Left ventricle myocardium superior (tissue), 1 donor: ENCODE measurements at regions not wholly inside any gene's neighbourhood (a gene's known extent, or its start where the extent isn't known, plus 50 kb on each side); places are given as distances from the start of the nearest gene placed in this dataset.
A peak's percentile ranks its signal among the peaks of the same experiment; 100 is the strongest.

Source experiments
- ATAC-seq: fragments of 200-7000 bp; cut with Tn5 transposase; one replicate; pipeline ENCODE4 v1.9.1; 2020; ENCODE audit warnings: mild to moderate bottlenecking, moderate library complexity
- DNase-seq: peaks from one replicate; pipeline ENCODE4 v3.0.0-alpha.2; 2020
- intact Hi-C: fragments of 100-400 bp; cut with micrococcal nuclease; formaldehyde crosslinking; loops from one replicate; pipeline ENCODE4 v1.11.0; 2022
- donor health status: DM: no; HTN: yes; CAD: no; lungs with severe emphysema.

GRCh38 chr3:14283813-14284438 lies 105.3 kb downstream of the LSM3 start:
- ATAC-seq (no peak), DNase-seq (no peak)
- intact Hi-C loops: no loop called here

GRCh38 chr3:14284694-14285547 lies 106.3 kb downstream of the LSM3 start:
- ATAC-seq (no peak), DNase-seq (no peak)
- intact Hi-C loops: no loop called here

GRCh38 chr3:14285548-14285925 lies 106.9 kb downstream of the LSM3 start:
- no peak for DNase-seq
- ATAC-seq: no peak
- intact Hi-C loops: no loop called here

DNA sequence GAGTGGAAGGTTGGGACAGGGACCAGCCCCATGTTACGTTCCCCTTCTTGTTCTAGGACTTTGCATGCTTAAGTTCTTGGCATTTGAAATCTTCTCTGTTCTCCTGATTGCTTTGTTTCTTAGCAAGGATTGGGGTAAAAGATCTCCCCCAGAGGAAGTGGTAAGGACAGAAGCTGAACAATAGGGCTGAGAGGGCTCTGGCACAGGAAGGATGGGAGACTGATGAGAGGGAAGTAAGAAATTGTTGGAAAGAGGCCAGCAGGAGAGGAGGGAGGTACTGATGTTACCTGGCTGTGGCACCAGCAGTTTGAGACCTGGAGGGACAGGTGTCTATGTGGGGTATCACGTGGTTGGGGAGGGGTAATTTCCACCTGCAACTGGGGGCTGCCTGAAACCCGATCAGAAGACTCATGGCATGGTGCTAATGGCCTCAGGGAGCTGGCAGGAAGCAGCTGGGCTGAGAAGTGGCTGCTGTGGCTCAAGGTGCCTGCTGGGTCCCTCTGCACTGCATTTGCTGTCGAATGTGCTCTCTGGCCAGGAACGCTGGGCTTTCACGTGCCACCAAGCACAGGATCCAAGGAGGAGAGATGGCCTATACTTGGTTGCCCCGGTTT lies 108.4 kb downstream of the LSM3 start:
- intact Hi-C loops: no loop called here
- ATAC-seq (no peak), DNase-seq (no peak)

DNA sequence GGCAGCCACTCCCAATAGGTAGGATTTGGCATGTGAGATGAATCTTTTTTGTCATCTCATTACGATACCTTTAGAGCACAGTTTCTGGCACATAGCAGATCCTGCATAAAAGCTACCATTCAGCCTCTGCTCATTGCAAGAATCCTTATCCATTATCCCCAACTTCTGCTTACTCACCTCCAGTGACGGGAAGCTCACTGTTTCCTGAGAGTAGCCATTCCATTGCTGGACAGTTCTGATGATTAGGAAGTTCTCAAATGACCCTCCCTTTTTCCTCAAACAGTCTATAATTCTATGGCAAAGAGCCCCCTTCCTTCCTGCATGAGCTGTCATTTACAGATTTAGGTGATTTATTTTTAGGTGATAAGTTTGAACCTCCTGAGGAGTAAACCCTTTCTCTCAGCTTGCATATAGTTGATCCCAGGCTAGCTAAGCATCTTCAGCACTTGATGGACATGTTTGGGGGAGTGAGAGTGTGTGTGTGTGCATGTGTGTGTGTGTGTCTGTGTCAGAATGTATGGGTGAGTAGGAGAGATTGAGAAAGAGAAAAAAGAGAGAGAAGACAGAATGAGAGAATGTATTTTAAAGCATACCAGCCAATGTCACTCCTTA lies 109.7 kb downstream of the LSM3 start:
- DNase-seq: no peak
- intact Hi-C loops: no loop called here
- ATAC-seq: no peak

DNA sequence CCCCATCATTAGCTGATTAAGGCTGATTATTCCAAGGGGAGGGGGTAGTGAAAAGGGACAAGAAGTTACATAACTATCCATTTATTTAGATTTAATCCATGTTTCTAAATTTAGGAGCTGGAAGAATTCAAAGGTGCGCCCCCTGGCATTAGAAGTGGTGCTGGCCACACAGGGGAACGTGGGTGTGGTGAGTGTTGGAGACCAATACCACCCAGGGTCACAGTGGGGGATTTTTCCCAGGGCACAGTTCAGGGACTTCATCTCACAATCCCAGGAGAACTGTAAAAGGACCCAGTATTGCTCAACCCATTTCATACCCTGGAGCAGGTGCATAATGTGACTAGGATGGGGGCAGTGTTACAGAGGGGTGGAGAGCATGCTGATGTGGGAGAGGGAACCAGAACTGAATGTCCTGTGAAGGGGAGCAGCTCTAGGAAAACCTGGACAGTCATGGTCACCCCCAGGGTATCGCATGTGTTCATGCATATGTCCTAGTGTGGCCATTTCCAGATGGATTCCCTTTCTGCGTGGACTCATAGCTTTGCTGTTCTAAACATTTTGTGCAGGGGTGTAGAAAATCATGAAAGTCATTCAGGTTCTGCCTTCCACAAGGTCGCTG lies 110.3 kb downstream of the LSM3 start:
- no peak for DNase-seq
- peak; percentile 25 for ATAC-seq
- intact Hi-C loops: no loop called here

GRCh38 chr3:14289590-14290461 lies 111.2 kb downstream of the LSM3 start:
- DNase-seq (no peak), ATAC-seq (peak; percentile 95)
- intact Hi-C loops: no loop called here

DNA sequence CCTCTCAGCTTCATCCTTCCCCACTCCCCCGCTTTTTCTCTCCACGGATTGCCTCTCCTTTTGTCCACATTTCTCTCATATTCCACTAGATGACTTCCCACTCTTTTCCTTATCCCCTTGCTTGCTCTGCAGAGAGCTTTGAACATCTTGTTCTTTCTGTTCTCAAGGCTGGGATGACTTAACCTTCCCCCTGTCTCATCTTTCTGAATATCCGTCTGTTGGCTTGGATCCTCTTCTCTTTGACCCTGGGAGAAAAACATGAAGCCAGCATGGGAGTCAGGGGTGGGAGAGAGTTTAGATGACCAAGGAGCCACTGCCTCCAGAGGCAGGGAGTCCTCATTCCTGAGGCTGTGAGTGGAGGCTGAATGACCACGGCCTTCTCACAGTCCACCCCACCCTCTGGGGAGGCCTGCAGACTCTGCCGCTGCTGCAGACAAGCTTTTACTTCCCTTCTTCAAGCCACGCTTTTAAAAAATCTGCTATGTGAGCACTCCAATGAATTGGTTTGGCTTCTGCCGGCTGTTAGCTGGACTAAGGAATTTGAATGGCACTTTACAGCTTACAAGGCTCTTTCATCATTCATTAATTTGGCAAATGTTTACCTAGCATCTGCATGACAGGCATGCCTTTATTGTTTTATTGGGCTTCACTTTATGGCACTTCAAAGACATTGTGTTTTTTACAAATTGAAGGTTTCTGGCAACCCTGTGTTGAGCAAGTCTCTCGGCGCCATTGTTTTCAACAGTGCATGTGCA lies 111.6 kb upstream of the SLC6A6 start:
- no peak for DNase-seq
- peak; percentile 11 for ATAC-seq
- intact Hi-C loops: no loop called here

DNA sequence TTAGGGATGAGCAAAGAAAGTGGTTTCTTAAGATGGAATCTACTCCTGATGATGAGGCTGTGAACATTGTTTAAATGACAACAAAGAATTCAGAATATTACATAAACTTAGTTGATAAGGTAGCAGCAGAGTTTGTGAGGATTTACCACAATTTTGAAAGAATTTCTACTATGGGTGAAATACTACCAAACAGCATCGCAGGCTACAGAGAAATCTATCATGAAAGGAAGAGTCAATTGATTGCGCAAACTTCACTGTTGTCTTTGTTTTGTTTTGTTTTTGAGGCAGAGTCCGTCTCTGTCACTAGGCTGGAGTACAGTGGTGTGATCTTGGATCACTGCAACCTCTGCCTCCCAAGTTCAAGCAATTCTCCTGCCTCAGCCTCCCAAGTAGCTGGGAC lies 107.4 kb upstream of the SLC6A6 start:
- DNase-seq: no peak
- intact Hi-C loops: no loop called here

DNA sequence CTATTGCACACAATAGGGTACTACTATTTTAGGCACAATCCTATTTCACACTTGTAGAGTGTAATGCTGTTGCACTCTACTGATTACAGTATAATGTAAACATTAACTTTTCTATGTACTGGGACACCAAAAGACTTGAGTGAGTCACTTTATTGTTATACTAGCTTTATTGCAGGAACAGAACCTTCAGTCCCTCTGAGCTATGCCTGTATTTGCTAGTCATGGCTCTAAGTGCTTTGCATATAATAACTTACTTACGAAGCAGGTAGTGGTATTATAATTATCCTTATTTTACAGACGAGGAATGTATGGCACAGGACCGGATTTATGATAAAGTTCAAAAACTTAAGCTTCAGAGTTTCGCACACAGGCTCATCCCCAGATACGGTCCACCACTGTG lies 106.6 kb upstream of the SLC6A6 start:
- no peak for DNase-seq
- ATAC-seq: no peak
- intact Hi-C loops: no loop called here

More for the DNA sequence above, 107.4 kb upstream of the SLC6A6 start:
- ATAC-seq: no peak

- DNase-seq (no peak), ATAC-seq (no peak)
- intact Hi-C loops: no loop called here
These were observed 105.1 kb upstream of the SLC6A6 start for GRCh38 chr3:14297305-14297704.

DNA sequence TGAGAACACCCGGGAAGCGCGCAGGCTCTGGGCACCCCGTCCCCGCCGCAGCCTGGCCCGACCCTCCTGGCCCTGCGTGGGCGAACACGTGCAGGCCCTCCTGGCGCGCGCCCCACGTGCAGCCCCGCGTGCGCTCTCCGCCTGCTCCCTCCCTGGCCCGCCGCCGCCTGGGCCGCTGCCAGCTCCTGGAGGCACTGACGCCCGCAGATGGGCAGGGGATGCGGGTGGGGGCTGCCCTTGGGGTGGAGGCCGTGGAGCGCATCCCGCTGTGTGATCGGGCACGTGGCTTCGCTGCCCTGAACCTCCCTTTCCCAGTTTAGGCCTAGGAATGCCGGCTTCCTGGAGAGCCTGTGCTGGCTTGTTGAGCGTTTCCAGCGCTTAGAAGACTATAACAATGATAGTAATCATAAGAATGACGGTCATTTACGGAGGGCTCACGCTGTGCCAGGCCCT lies 104.6 kb upstream of the SLC6A6 start:
- intact Hi-C loops: no loop called here
- DNase-seq (peak; percentile 66), ATAC-seq (peak; percentile 66)

DNA sequence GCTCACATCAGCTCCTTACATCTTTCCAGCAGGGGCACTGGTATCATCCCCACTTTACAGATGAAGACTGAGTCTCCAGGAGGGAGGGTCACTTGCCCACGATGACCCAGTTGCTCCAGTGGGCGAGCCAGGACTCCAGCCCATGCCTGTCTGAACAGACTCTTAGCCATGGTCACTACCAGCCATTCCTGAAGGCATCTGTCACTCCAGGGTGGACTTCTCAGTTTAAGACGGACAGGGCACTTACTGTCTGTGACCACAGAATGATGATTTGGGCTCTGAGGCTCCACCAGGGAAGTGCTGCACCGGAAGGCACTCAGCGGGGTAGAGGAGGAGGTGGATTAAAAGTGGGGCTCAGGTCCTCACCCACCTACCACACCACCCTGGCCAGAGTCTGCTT lies 104.0 kb upstream of the SLC6A6 start:
- intact Hi-C loops: no loop called here
- DNase-seq: no peak

GRCh38 chr3:14298991-14299555 lies 103.3 kb upstream of the SLC6A6 start:
- ATAC-seq (no peak), DNase-seq (no peak)

More for the DNA sequence above, 104.0 kb upstream of the SLC6A6 start:
- ATAC-seq: no peak

DNA sequence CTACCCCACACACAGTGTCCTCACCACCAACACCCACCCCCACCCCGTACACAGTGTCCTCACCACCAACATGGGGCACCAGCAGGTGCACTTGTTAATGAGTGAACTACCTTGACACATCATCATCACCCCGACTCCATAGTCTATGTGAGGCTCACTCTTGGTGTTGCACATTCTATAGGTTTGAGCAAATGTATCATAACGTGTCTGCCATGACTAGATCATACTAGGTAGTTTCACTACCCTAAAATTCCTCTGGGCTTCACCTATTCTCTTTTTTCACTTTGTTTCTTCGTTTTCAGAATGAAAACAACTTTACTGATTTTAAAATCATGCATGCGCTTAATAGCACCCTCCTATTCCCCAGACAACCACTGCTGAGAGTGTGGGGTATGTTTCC lies 102.6 kb upstream of the SLC6A6 start:
- ATAC-seq: no peak
- intact Hi-C loops: no loop called here
- no peak for DNase-seq

More at GRCh38 chr3:14298991-14299555, 103.3 kb upstream of the SLC6A6 start:
- intact Hi-C loops: no loop called here

- ATAC-seq (peak; percentile 39), DNase-seq (no peak)
- intact Hi-C loops: no loop called here
These were observed 101.5 kb upstream of the SLC6A6 start for GRCh38 chr3:14300721-14301399.

- intact Hi-C loops: no loop called here
- ATAC-seq: no peak
- peak; percentile 60 for DNase-seq
These were observed 100.8 kb upstream of the SLC6A6 start for GRCh38 chr3:14301558-14301957.
